ENCODE measurements at regions not wholly inside any gene's neighbourhood (a gene's known extent, or its start where the extent isn't known, plus 50 kb on each side); places are given as distances from the start of the nearest gene placed in this dataset.

- TF ChIP-seq POLR2A (IDR thresholded peaks at IDR 0.05) (no peak), POLR2AphosphoS5 (IDR thresholded peaks at IDR 0.05) (no peak)
- TF ChIP-seq, protein P1, sequence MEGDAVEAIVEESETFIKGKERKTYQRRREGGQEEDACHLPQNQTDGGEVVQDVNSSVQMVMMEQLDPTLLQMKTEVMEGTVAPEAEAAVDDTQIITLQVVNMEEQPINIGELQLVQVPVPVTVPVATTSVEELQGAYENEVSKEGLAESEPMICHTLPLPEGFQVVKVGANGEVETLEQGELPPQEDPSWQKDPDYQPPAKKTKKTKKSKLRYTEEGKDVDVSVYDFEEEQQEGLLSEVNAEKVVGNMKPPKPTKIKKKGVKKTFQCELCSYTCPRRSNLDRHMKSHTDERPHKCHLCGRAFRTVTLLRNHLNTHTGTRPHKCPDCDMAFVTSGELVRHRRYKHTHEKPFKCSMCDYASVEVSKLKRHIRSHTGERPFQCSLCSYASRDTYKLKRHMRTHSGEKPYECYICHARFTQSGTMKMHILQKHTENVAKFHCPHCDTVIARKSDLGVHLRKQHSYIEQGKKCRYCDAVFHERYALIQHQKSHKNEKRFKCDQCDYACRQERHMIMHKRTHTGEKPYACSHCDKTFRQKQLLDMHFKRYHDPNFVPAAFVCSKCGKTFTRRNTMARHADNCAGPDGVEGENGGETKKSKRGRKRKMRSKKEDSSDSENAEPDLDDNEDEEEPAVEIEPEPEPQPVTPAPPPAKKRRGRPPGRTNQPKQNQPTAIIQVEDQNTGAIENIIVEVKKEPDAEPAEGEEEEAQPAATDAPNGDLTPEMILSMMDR (IDR thresholded peaks at IDR 0.05), result no peak
These were observed 473.6 kb downstream of the EPM2A start for GRCh38 chr6:145261758-145262157.
